ENCODE measurements at regions not wholly inside any gene's neighbourhood (a gene's known extent, or its start where the extent isn't known, plus 50 kb on each side); places are given as distances from the start of the nearest gene placed in this dataset.

DNA sequence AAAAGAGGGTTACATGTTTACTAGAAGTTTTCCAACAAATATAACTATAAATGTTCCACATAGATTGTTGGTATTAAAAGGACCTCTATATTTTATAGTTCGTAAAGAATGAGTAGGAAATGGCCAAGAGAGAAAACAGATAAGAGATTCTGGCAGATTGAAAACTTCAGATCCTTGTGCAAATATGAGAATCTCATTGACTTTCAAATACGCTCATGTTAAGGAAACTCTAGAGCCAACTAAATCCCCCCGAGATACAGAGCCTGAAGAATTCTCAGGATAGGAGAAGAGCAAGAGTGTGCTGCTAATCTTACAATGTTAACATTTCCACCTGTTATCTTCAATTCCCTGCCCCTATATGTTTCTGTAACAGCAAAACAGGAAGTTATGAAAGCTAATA lies 159.0 kb upstream of the OR13F1 start:
- TF ChIP-seq CTCF (IDR thresholded peaks at IDR 0.05; ENCODE audit: control extremely low read depth, extremely low read depth) = no peak
- ATAC-seq (ENCODE audit: insufficient read depth, low FRiP score) (no peak), DNase-seq (no peak)
- H3K36me3 ChIP-seq (ENCODE audit: control insufficient read depth in 4 of 4, insufficient read depth in 4 of 4, low read length in 4 of 4) = no peaks in the 10 kb centered on the region
- no peaks in the 10 kb centered on the region for H3K9me3 ChIP-seq (ENCODE audit: control insufficient read depth in 4 of 4, insufficient read depth in 3 of 4, low read length in 3 of 4)
- 80 to 90% methylated on average over 3 of the region's 3 CpGs for WGBS, 2 donors
- H3K27ac ChIP-seq (ENCODE audit: low read depth in 1 of 2, low read length in 1 of 2) = no peak overlapping the region
- no peaks in the 10 kb centered on the region for H3K27me3 ChIP-seq (ENCODE audit: control insufficient read depth in 3 of 3, insufficient read depth in 3 of 3, low read length in 2 of 3)
- H3K9ac ChIP-seq (ENCODE audit: insufficient read depth in 1 of 2, low read length in 2 of 2) = no peak overlapping the region
- no peaks in the 10 kb centered on the region for H3K4me1 ChIP-seq (ENCODE audit: control insufficient read depth in 5 of 5, insufficient read depth in 5 of 5, low read length in 5 of 5)
- no peak overlapping the region for H3K4me3 ChIP-seq

GRCh38 chr9:104350541-104350940 lies 153.5 kb upstream of the OR13F1 start:
- H3K4me3 ChIP-seq = no peak overlapping the region
- no peaks in the 10 kb centered on the region for H3K36me3 ChIP-seq (ENCODE audit: control insufficient read depth in 4 of 4, insufficient read depth in 4 of 4, low read length in 4 of 4)
- no peak overlapping the region for H3K27ac ChIP-seq (ENCODE audit: low read depth in 1 of 2, low read length in 1 of 2)
- no peaks in the 10 kb centered on the region for H3K27me3 ChIP-seq (ENCODE audit: control insufficient read depth in 3 of 3, insufficient read depth in 3 of 3, low read length in 2 of 3)
- DNase-seq (no peak), ATAC-seq (ENCODE audit: insufficient read depth, low FRiP score) (no peak)
- no peak for TF ChIP-seq CTCF (IDR thresholded peaks at IDR 0.05; ENCODE audit: control extremely low read depth, extremely low read depth)
- no peaks in the 10 kb centered on the region for H3K9me3 ChIP-seq (ENCODE audit: control insufficient read depth in 4 of 4, insufficient read depth in 3 of 4, low read length in 3 of 4)
- H3K9ac ChIP-seq (ENCODE audit: insufficient read depth in 1 of 2, low read length in 2 of 2) = no peak overlapping the region
- WGBS, 2 donors = 82 to 84% methylated on average over 5 of the region's 5 CpGs
- H3K4me1 ChIP-seq (ENCODE audit: control insufficient read depth in 5 of 5, insufficient read depth in 5 of 5, low read length in 5 of 5) = no peaks in the 10 kb centered on the region

GRCh38 chr9:104351726-104352125 lies 152.3 kb upstream of the OR13F1 start:
- Histone ChIP-seq H3K4me1 (ENCODE audit: control insufficient read depth in 5 of 5, insufficient read depth in 5 of 5, low read length in 5 of 5) (no peaks in the 10 kb centered on the region), H3K9me3 (ENCODE audit: control insufficient read depth in 4 of 4, insufficient read depth in 3 of 4, low read length in 3 of 4) (no peaks in the 10 kb centered on the region), H3K27ac (ENCODE audit: low read depth in 1 of 2, low read length in 1 of 2) (no peak overlapping the region), H3K36me3 (ENCODE audit: control insufficient read depth in 4 of 4, insufficient read depth in 4 of 4, low read length in 4 of 4) (no peaks in the 10 kb centered on the region), H3K9ac (ENCODE audit: insufficient read depth in 1 of 2, low read length in 2 of 2) (no peak overlapping the region), H3K4me3 (no peak overlapping the region), H3K27me3 (ENCODE audit: control insufficient read depth in 3 of 3, insufficient read depth in 3 of 3, low read length in 2 of 3) (no peaks in the 10 kb centered on the region)
- 82 to 89% methylated on average over 3 of the region's 3 CpGs for WGBS, 2 donors
- TF ChIP-seq CTCF (IDR thresholded peaks at IDR 0.05; ENCODE audit: control extremely low read depth, extremely low read depth) = no peak
- no peak for ATAC-seq (ENCODE audit: insufficient read depth, low FRiP score)
- no peak for DNase-seq

- H3K36me3 ChIP-seq (ENCODE audit: control insufficient read depth in 4 of 4, insufficient read depth in 4 of 4, low read length in 4 of 4) = no peaks in the 10 kb centered on the region
- H3K27me3 ChIP-seq (ENCODE audit: control insufficient read depth in 3 of 3, insufficient read depth in 3 of 3, low read length in 2 of 3) = no peaks in the 10 kb centered on the region
- WGBS, 2 donors = 88 to 92% methylated on average over 11 of the region's 11 CpGs
- H3K4me3 ChIP-seq = no peak overlapping the region
- no peak overlapping the region for H3K27ac ChIP-seq (ENCODE audit: low read depth in 1 of 2, low read length in 1 of 2)
- no peak for ATAC-seq (ENCODE audit: insufficient read depth, low FRiP score)
- no peaks in the 10 kb centered on the region for H3K4me1 ChIP-seq (ENCODE audit: control insufficient read depth in 5 of 5, insufficient read depth in 5 of 5, low read length in 5 of 5)
- DNase-seq = no peak
- no peak overlapping the region for H3K9ac ChIP-seq (ENCODE audit: insufficient read depth in 1 of 2, low read length in 2 of 2)
- TF ChIP-seq CTCF (IDR thresholded peaks at IDR 0.05; ENCODE audit: control extremely low read depth, extremely low read depth) = no peak
- peaks cover 0 to 2% (median 0%) of the 10 kb centered on the region in 4 donors for H3K9me3 ChIP-seq (ENCODE audit: control insufficient read depth in 4 of 4, insufficient read depth in 3 of 4, low read length in 3 of 4)
Observed at GRCh38 chr9:104361207-104361606, 142.9 kb upstream of the OR13F1 start.

Data from lung (tissue), 11 donors.